ENCODE measurements at regions not wholly inside any gene's neighbourhood (a gene's known extent, or its start where the extent isn't known, plus 50 kb on each side); places are given as distances from the start of the nearest gene placed in this dataset.

DNA sequence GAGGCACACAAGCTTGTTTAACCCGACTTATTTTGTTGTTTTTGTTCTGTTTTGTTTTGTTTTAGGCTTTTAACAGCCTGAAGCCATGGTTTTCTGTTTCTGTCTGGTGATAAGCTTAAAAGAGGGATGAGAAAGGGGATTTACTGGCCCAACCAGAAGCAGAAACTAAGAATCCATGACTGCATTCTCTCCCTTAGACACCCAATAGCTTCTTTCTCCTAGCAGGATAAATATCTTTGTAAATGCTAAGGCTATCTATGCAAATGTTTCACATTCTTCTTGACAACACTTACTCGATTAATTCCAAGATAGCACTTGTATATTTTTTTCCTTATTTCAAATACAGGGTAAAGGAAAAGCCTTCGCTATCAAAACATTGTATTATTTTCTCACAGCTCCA is 53.7 kb upstream of the SMAD1 start:
- CTCF ChIA-PET = no interaction called here
- H3K4me2 ChIP-seq = no peak overlapping the region
- H3F3A ChIP-seq (ENCODE audit: insufficient read depth, low read depth) = no peaks in the 10 kb centered on the region
- no peaks in the 10 kb centered on the region for H3K9me2 ChIP-seq (ENCODE audit: insufficient read depth)
- no peaks in the 10 kb centered on the region for H4K20me1 ChIP-seq (ENCODE audit: insufficient read depth)
- intact Hi-C loops (cut with micrococcal nuclease; ENCODE audit: unreplicated experiment) = no loop called here
- H3K79me2 ChIP-seq (ENCODE audit: low read depth) = no peaks in the 10 kb centered on the region
- no peak overlapping the region for H2AFZ ChIP-seq
- no peaks in the 10 kb centered on the region for H3K4me1 ChIP-seq (replicated peaks; ENCODE audit: insufficient read depth)
- H3K4me3 ChIP-seq = no peak overlapping the region
- no peak for DNase-seq
- POLR2A ChIA-PET (ENCODE audit: unreplicated experiment) = interaction anchor here (0.6 kb wide), 1 partner anchor 14 kb away, joined by 3 read pairs; no protein-coding TSS in a partner anchor
- BruUV-seq (replicated peaks) = no TSS peak
- no peaks in the 10 kb centered on the region for H3K36me3 ChIP-seq (ENCODE audit: low read depth)
- no peaks in the 10 kb centered on the region for H3K27me3 ChIP-seq (ENCODE audit: insufficient read depth, low read depth)
- no peaks in the 10 kb centered on the region for H3K9me3 ChIP-seq (ENCODE audit: insufficient read depth, low read depth)
- H3K27ac ChIP-seq = no peak overlapping the region
- TF ChIP-seq CTCF (conservative IDR thresholded peaks at IDR 0.05) = no peak
- no peak for TF ChIP-seq EZH2 (IDR thresholded peaks at IDR 0.05; ENCODE audit: low read depth)

GRCh38 chr4:145427221-145427620 is 54.4 kb upstream of the SMAD1 start:
- Histone ChIP-seq H3K4me2 (no peak overlapping the region), H3K4me1 (replicated peaks; ENCODE audit: insufficient read depth) (no peaks in the 10 kb centered on the region), H3K27ac (no peak overlapping the region), H4K20me1 (ENCODE audit: insufficient read depth) (no peaks in the 10 kb centered on the region), H3K36me3 (ENCODE audit: low read depth) (no peaks in the 10 kb centered on the region), H2AFZ (no peak overlapping the region), H3F3A (ENCODE audit: insufficient read depth, low read depth) (no peaks in the 10 kb centered on the region), H3K27me3 (ENCODE audit: insufficient read depth, low read depth) (no peaks in the 10 kb centered on the region), H3K79me2 (ENCODE audit: low read depth) (no peaks in the 10 kb centered on the region), H3K4me3 (no peak overlapping the region), H3K9me3 (ENCODE audit: insufficient read depth, low read depth) (no peaks in the 10 kb centered on the region), H3K9me2 (ENCODE audit: insufficient read depth) (no peaks in the 10 kb centered on the region)
- ChIA-PET POLR2A (ENCODE audit: unreplicated experiment) (no interaction called here), CTCF (no interaction called here)
- DNase-seq = no peak
- intact Hi-C loops (cut with micrococcal nuclease; ENCODE audit: unreplicated experiment) = no loop called here
- no TSS peak for BruUV-seq (replicated peaks)
- TF ChIP-seq CTCF (conservative IDR thresholded peaks at IDR 0.05) (no peak), EZH2 (IDR thresholded peaks at IDR 0.05; ENCODE audit: low read depth) (no peak)

- CTCF ChIA-PET = no interaction called here
- intact Hi-C loops (cut with micrococcal nuclease; ENCODE audit: unreplicated experiment) = no loop called here
- no peaks in the 10 kb centered on the region for H3K27me3 ChIP-seq (ENCODE audit: insufficient read depth, low read depth)
Observed at GRCh38 chr4:145423017-145423708, 58.5 kb upstream of the SMAD1 start.

More at GRCh38 chr4:145423017-145423708, 58.5 kb upstream of the SMAD1 start:
- Histone ChIP-seq H3K9me2 (ENCODE audit: insufficient read depth) (no peaks in the 10 kb centered on the region), H3K79me2 (ENCODE audit: low read depth) (no peaks in the 10 kb centered on the region), H3F3A (ENCODE audit: insufficient read depth, low read depth) (no peaks in the 10 kb centered on the region), H3K4me1 (replicated peaks; ENCODE audit: insufficient read depth) (no peaks in the 10 kb centered on the region), H4K20me1 (ENCODE audit: insufficient read depth) (no peaks in the 10 kb centered on the region), H3K4me3 (no peak overlapping the region), H3K9me3 (ENCODE audit: insufficient read depth, low read depth) (no peaks in the 10 kb centered on the region), H3K27ac (no peak overlapping the region), H3K4me2 (no peak overlapping the region), H2AFZ (no peak overlapping the region), H3K36me3 (ENCODE audit: low read depth) (no peaks in the 10 kb centered on the region)
- DNase-seq = no peak
- no peak for TF ChIP-seq CTCF (conservative IDR thresholded peaks at IDR 0.05)
- BruUV-seq (replicated peaks) = no TSS peak
- POLR2A ChIA-PET (ENCODE audit: unreplicated experiment) = no interaction called here
